B cell (primary cell): ENCODE measurements at regions not wholly inside any gene's neighbourhood (a gene's known extent, or its start where the extent isn't known, plus 50 kb on each side); places are given as distances from the start of the nearest gene placed in this dataset.

Source experiments
- ATAC-seq: fragments of 200-7000 bp; cut with Tn5 transposase; one replicate; pipeline ENCODE4 v1.10.0; 2021; ENCODE audit warnings: low read depth, mild to moderate bottlenecking, moderate number of reproducible peaks, moderate library complexity
- CTCF ChIA-PET: fragments of 350-600 bp; sonication (Branson Sonifier 250); formaldehyde crosslinking; loops from one replicate; lab custom pipeline; 2021; ENCODE audit warnings: antibody characterized with exemption, inconsistent platforms; lab: Charles Lee
- POLR2A ChIA-PET: fragments of 350-600 bp; sonication (Branson Sonifier 250); formaldehyde crosslinking; loops from one replicate; lab custom pipeline; 2021; ENCODE audit warnings: antibody characterized with exemption; lab: Charles Lee
- DNase-seq: peaks from one replicate; pipeline ENCODE4 v3.0.0; 2013
- H2AFZ ChIP-seq: 2 replicates; pipeline ENCODE4 v1.6.1; 2012; ENCODE audit warnings: mild to moderate bottlenecking, low read depth, low read length; ENCODE audit not compliant: insufficient read depth, poor library complexity, severe bottlenecking
- H3K27ac ChIP-seq, 2 donors: 1 replicate in 1 of 2; 2 replicates in 1 of 2; pipeline ENCODE4 v1.5.1; 2012 to 2013; ENCODE audit warnings: low read length in 2 of 2, mild to moderate bottlenecking in 2 of 2, moderate library complexity in 1 of 2
- H3K27me3 ChIP-seq, 4 experiments: fragments of 200-600 bp in 1 of 4; sonication (generic) in 1 of 4; replicated peaks in 1 of 4; 1 replicate in 2 of 4; 2 replicates in 2 of 4; pipeline versions ENCODE4 v1.6.1 to v1.7.0; 2013 to 2016; ENCODE audit warnings: low read length in 3 of 4, mild to moderate bottlenecking in 2 of 4, mixed read lengths in 1 of 4, moderate library complexity in 1 of 4; ENCODE audit not compliant: insufficient read depth in 4 of 4, control insufficient read depth in 3 of 4; ENCODE audit errors: control extremely low read depth in 1 of 4
- H3K36me3 ChIP-seq, 2 experiments: replicated peaks in 1 of 2; 1 replicate in 1 of 2; 2 replicates in 1 of 2; pipeline versions ENCODE4 v1.6.1 to v1.7.1; 2013; ENCODE audit warnings: low read length in 1 of 2; ENCODE audit not compliant: insufficient read depth in 2 of 2, control insufficient read depth in 1 of 2; ENCODE audit errors: control extremely low read depth in 1 of 2, extremely low read depth in 1 of 2
- H3K4me1 ChIP-seq, 2 donors: fragments of 200-600 bp in 1 of 2; sonication (generic) in 1 of 2; 1 replicate in 1 of 2; 2 replicates in 1 of 2; pipeline versions ENCODE4 v1.5.1 to v1.6.1; 2013 to 2017; ENCODE audit warnings: low read length in 2 of 2; ENCODE audit not compliant: control insufficient read depth in 2 of 2, insufficient read depth in 2 of 2
- H3K4me2 ChIP-seq: replicated peaks from 2 replicates; pipeline ENCODE3; 2012; ENCODE audit warnings: mild to moderate bottlenecking, low read depth, low read length; ENCODE audit not compliant: poor library complexity, severe bottlenecking
- H3K4me3 ChIP-seq, 5 experiments: fragments of 200-600 bp in 1 of 5; sonication (generic) in 1 of 5; 1 replicate in 3 of 5; 2 replicates in 2 of 5; pipeline versions ENCODE4 v1.5.1 to v1.7.0; 2011 to 2016; ENCODE audit warnings: low read length in 4 of 5, mild to moderate bottlenecking in 4 of 5, low read depth in 2 of 5, control low read depth in 1 of 5, moderate library complexity in 1 of 5; ENCODE audit not compliant: insufficient read depth in 1 of 5; ENCODE audit errors: control extremely low read depth in 1 of 5, extremely low read depth in 1 of 5
- H3K79me2 ChIP-seq: fragments of 200-600 bp; sonication (generic); one replicate; pipeline ENCODE4 v1.6.0; 2016; ENCODE audit warnings: low read length; ENCODE audit not compliant: control insufficient read depth, insufficient read depth
- H3K9ac ChIP-seq: fragments of 200-600 bp; sonication (generic); 2 replicates; pipeline ENCODE4 v1.6.1; 2017; ENCODE audit warnings: mild to moderate bottlenecking, low read length, moderate library complexity
- H3K9me3 ChIP-seq, 3 donors: one replicate each; pipeline versions ENCODE4 v1.6.1 to v1.7.1; 2013; ENCODE audit warnings: low read length in 2 of 3; ENCODE audit not compliant: control insufficient read depth in 2 of 3, insufficient read depth in 1 of 3; ENCODE audit errors: control extremely low read depth in 1 of 3
- H4K20me1 ChIP-seq: 2 replicates; pipeline ENCODE4 v1.6.0; 2012; ENCODE audit warnings: mild to moderate bottlenecking, low read length; ENCODE audit not compliant: insufficient read depth, control insufficient read depth, poor library complexity, severe bottlenecking
- H3K27ac Mint-ChIP-seq: one replicate; pipeline ENCODE4 v1.8.0; 2021; ENCODE audit warnings: mixed read lengths
- H3K27me3 Mint-ChIP-seq: one replicate; pipeline ENCODE4 v1.8.0; 2021; ENCODE audit warnings: mixed read lengths
- H3K4me1 Mint-ChIP-seq: one replicate; pipeline ENCODE4 v1.8.0; 2021; ENCODE audit warnings: mixed read lengths
- H3K4me3 Mint-ChIP-seq: one replicate; pipeline ENCODE4 v1.8.0; 2021; ENCODE audit warnings: mixed read lengths
- H3K9me3 Mint-ChIP-seq: one replicate; pipeline ENCODE4 v1.8.0; 2022; ENCODE audit warnings: mixed read lengths; ENCODE audit not compliant: insufficient read depth
- EZH2 ChIP-seq: IDR thresholded peaks from 2 replicates; pipeline ENCODE4 v1.6.1; 2012; ENCODE audit warnings: borderline replicate concordance, low read depth, mild to moderate bottlenecking, moderate library complexity, low read length; ENCODE audit not compliant: insufficient read depth, poor library complexity, severe bottlenecking
- WGBS: methylation state at CpG from one replicate; pipeline ENCODE4 v1.1.5; 2013; ENCODE audit warnings: missing lambda C conversion rate; ENCODE audit not compliant: insufficient coverage; 5-methylcytosine and 5-hydroxymethylcytosine counted together
- intact Hi-C: fragments of 100-400 bp; cut with micrococcal nuclease; formaldehyde crosslinking; loops from one replicate; pipeline ENCODE4 v1.10.0; 2022
- TF ChIP-seq, protein P1 (sequence below): fragments of 200-600 bp; IDR thresholded peaks from one replicate; pipeline ENCODE4 v1.8.0; 2022; ENCODE audit warnings: antibody characterized with exemption, mild to moderate bottlenecking

DNA sequence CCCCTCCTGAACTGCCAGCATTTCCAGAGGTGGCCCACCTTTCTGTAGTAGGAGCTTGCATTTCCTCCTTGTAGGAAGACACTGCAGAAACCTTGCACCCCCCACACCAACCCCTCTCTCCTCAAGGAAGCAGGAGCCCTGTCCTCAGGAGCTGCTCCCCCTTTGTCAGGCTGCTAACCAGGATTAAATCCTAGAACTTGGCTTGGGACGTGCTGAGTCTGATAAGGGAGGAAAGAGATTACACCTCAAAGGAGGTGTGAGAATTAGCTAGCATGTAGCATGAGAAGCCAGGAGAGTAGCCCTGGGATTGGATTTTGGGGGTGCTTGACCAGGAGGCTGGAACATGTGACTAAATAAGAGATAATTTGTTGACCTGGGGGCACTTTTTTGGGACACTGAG is 119.8 kb upstream of the ALDH1B1 start:
- H4K20me1 ChIP-seq = no peaks in the 10 kb centered on the region
- TF ChIP-seq, protein P1, sequence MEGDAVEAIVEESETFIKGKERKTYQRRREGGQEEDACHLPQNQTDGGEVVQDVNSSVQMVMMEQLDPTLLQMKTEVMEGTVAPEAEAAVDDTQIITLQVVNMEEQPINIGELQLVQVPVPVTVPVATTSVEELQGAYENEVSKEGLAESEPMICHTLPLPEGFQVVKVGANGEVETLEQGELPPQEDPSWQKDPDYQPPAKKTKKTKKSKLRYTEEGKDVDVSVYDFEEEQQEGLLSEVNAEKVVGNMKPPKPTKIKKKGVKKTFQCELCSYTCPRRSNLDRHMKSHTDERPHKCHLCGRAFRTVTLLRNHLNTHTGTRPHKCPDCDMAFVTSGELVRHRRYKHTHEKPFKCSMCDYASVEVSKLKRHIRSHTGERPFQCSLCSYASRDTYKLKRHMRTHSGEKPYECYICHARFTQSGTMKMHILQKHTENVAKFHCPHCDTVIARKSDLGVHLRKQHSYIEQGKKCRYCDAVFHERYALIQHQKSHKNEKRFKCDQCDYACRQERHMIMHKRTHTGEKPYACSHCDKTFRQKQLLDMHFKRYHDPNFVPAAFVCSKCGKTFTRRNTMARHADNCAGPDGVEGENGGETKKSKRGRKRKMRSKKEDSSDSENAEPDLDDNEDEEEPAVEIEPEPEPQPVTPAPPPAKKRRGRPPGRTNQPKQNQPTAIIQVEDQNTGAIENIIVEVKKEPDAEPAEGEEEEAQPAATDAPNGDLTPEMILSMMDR = no peak
- TF ChIP-seq EZH2 = no peak
- H2AFZ ChIP-seq = no peak overlapping the region
- intact Hi-C loops = no loop called here
- no peak overlapping the region for H3K4me3 Mint-ChIP-seq
- H3K4me1 Mint-ChIP-seq = no peaks in the 10 kb centered on the region
- WGBS = 89% methylated on average over 1 of the region's 1 CpG
- no peaks in the 10 kb centered on the region for H3K79me2 ChIP-seq
- peaks cover 0 to 4% (median 0%) of the 10 kb centered on the region in 4 experiments for H3K27me3 ChIP-seq
- H3K9me3 Mint-ChIP-seq = no peaks in the 10 kb centered on the region
- H3K27ac Mint-ChIP-seq = no peak overlapping the region
- no peak overlapping the region for H3K9ac ChIP-seq
- H3K36me3 ChIP-seq = no peaks in the 10 kb centered on the region
- no peak overlapping the region for H3K4me3 ChIP-seq
- no peak overlapping the region for H3K4me2 ChIP-seq
- no peak overlapping the region for H3K27ac ChIP-seq
- H3K27me3 Mint-ChIP-seq = peaks cover 8% of the 10 kb centered on the region
- ATAC-seq = no peak
- H3K9me3 ChIP-seq = peaks cover 0 to 8% (median 0%) of the 10 kb centered on the region in 3 donors
- no peak for DNase-seq
- H3K4me1 ChIP-seq = no peaks in the 10 kb centered on the region
- ChIA-PET POLR2A (no interaction called here), CTCF (no interaction called here)

DNA sequence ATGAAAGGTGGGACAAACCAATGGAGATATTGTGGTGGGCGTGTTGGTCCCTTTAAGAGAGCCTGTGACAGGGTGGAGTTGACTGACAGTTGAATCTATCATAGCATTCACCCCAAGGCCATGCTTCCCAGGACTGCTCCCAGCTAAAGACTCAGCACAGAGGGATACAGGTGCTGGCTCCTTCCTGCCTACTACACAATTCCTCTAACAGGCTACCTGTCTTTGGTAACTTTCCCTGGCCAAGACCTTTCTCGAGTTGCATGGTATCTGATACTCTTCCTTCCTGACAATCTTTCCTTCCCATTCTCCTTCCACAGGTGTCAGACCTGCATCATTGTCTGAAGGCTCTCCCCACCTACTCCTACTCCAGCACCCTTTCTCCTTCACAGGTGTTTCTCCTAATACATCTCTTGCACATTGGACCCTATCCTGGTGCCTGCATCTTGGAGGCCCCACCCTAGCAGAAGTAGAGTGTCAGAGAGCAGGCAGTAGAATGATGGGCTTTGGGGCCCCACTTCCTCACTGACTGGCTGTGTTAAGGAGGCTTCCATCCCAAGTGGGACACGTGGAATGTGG is 120.7 kb upstream of the ALDH1B1 start:
- Mint-ChIP-seq H3K4me1 (no peaks in the 10 kb centered on the region), H3K27me3 (peaks cover 5% of the 10 kb centered on the region), H3K9me3 (peaks cover under 1% of the 10 kb centered on the region), H3K4me3 (no peak overlapping the region), H3K27ac (no peak overlapping the region)
- DNase-seq (no peak), ATAC-seq (no peak)
- intact Hi-C loops = no loop called here
- H3K4me2 ChIP-seq = no peak overlapping the region
- TF ChIP-seq, protein P1 = no peak
- TF ChIP-seq EZH2 = no peak
- no peak overlapping the region for H3K9ac ChIP-seq
- ChIA-PET CTCF (no interaction called here), POLR2A (no interaction called here)
- H3K27me3 ChIP-seq = peaks cover 0 to 4% (median 0%) of the 10 kb centered on the region in 4 experiments
- H3K36me3 ChIP-seq = no peaks in the 10 kb centered on the region
- WGBS = 62% methylated on average over 2 of the region's 3 CpGs
- no peak overlapping the region for H3K27ac ChIP-seq
- peaks cover 0 to 8% (median 0%) of the 10 kb centered on the region in 3 donors for H3K9me3 ChIP-seq
- H3K4me3 ChIP-seq = no peak overlapping the region
- H3K4me1 ChIP-seq = no peaks in the 10 kb centered on the region
- no peak overlapping the region for H2AFZ ChIP-seq
- H4K20me1 ChIP-seq = no peaks in the 10 kb centered on the region
- no peaks in the 10 kb centered on the region for H3K79me2 ChIP-seq
